GF-D8 (cell line): ENCODE measurements at regions not wholly inside any gene's neighbourhood (a gene's known extent, or its start where the extent isn't known, plus 50 kb on each side); places are given as distances from the start of the nearest gene placed in this dataset.

ENCODE experiments used
- DNase-seq: peaks from one replicate; lab custom pipeline; 2025; lab: John Stamatoyannopoulos, UW

DNA sequence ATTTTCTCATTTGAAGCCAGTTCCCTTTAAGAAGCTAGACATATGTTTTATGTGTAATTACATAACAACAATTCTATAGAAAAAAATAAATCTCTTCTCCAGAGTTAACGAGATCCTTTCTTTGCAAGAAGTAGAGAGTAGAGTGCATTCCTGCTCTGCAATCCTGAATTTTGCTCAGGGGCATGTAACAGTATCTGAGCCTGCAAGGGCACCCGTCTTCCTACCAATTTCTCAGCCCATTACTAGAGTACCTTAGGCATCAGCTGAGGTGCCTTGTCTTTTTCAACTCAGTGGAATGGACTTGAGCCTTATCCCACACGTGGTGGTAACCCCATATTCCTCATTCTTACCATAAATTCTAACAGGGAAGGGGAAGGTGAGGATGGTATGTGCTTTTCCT, 205.9 kb downstream of the IKZF2 start:
- DNase-seq: no peak

DNA sequence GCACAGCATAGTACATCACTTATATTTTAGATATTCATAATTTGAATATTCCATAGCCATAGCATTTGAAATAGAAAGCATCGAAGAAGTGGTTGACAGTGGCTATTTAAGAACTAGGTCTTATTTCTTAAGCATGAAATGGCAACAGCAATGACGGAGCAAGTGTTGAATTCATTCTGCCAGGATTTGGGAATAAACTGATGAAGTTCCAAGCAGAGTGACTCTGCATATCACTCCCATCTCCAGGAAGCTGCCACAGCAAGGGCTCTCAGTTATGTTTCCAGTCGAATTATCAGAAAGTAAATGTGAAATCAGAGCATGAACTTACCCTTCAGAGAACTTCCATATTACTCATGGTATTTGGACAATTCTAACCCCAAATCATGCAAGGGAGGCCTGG, 208.1 kb downstream of the IKZF2 start:
- no peak for DNase-seq

DNA sequence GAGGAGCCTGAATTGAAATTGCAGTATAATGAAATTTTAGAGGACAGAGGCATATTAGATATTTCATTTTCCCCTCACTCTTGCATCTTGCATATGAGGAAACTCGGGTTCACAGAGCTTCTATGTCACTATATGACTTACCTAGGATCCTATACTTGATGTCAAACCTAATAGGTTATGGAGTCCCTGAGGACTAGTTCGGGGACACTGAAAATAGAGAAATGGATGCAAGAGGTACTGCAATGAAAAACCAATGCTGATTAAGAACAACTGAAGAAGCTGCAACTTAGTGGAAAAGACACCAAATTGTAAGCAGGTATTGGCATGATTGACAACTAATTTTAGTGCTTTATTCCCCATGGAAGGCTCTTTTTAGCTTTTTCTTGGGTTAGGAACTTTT, 210.1 kb downstream of the IKZF2 start:
- no peak for DNase-seq

DNA sequence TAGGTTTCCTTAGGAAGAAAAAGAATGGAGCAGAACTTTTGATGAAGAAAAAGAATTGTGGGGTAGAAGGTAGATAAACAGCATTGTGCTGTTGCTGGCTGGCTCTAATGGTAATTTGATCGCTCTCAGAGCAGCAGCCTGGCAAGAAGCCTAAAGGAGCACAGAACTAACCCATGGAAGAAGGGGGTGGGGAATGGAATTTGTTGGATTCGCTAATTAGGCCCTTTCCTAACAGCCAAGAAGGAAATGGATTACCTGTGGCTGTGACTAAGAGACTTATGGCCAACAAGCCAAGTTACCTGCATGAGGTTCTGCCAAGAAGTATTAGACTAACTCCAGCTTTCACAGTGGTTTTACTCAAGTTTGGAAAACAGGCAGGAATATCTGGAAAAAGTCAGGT, 210.6 kb downstream of the IKZF2 start:
- DNase-seq: no peak

DNA sequence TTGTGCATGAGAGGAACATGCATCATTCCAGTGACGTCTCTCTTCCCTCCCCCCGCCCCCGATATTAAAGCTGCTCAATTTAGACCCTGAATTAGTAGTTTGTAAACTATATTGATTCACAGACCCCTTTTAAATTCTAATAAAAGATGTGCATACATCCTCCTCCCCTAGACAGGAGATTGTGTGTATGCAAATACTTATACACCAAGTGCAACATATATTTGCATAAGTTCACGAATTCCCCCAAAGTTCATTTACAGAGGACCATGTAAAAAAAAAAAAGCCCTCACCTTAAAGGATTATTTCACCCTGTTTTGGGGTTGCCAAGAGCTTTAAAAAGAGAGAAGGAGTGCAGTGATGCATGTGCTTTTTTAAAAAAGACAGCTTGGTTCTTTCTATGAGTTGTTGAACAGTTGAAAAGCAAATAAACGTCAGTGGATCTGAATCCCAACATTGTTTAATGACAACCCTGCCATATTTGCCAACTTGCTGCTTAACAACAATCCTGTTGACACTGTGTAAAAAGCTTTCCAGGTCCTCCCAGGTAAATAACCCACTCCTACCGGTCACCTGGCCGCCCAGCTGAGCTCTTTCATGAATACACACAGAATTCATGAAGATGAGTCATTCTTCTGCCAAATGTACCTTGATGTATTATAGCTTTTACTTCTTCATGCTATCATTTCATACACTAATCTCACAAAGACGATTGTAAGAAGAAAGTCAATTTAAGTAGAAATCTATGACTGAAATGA, 211.5 kb downstream of the IKZF2 start:
- no peak for DNase-seq

DNA sequence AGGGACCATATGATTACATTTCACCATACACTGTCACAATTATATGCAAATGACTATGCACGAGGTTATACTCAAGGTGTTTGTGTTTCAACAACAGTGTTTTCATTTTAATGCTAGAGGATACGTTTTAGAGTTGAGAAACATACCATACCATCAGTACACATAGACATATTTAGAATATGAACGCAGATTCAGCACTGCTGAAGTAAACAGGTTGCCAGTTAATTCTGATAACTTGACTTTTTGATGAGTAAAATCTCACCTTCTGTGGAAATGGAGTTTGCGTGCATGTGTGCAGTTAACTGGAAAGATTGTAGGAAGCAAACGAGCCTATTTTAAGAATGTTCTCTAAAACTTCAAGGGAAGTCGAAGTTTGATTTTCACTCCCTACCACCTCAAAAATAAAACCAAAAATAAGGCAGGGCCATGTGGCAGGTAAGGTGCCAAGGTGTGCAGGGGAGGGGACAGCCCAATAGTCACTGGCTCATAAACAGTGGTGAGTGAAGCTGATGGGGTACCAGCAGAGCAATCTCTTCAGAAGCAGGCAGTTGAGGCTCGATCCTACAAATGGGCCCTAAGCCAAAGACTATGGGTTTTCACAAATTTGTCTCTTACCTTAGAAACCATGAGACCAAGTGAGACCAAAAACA, 213.1 kb downstream of the IKZF2 start:
- no peak for DNase-seq

DNA sequence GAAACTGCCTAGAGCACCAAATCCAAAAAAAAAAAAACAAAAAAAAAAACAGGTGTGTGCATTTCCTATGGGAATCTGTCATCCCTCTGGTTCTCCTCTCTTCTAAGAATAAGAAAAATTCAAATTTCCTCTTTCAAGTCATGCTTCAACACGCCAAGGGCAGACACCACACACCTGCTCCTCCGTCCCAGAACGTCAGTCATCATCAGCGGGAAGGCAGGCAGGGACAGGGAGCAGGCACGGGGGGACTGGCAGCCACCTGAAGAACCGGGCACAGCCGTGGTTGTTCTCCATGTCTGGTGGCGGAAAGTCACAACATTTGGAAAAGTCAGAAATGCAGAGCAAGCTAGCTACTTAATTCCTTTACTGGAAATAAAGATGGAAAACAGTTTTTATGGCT, 214.8 kb downstream of the IKZF2 start:
- no peak for DNase-seq

DNA sequence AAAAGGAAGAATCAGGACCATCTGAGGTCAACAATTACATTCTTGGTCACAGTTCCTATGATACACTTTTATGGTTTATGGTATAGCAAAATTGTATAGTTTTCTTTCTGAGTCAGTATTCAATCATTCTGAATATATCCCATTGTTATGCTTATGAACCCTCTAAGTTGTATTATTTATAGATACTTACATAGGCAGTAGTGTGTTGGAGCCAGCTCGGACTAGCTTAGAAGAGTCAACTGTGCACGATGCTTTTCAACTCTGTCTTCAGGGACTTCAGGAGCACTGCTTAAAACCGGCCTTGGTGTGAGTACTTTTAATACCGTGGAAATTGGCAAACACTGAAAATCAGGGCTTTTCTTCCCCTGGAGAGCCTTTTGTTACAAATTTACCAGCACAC, 215.7 kb downstream of the IKZF2 start:
- DNase-seq: no peak

DNA sequence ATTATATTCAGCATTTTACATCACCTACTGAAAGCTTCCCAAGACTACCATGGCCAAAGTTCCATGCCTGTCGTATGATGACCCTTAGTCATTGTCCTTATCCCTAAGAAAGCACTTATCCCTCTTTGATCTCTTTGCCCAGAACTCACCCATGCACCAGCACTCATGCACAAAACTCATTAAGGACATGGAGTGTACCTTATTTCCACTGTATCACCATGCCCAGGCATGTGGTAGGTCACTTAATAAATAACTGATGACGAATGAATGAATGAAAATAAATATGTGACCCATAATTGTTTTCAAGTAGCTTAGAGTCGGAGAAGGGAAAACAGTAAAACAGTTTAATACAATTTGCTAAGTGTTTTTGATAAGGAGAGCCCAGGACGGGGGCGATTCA, 220.1 kb downstream of the IKZF2 start:
- no peak for DNase-seq

DNA sequence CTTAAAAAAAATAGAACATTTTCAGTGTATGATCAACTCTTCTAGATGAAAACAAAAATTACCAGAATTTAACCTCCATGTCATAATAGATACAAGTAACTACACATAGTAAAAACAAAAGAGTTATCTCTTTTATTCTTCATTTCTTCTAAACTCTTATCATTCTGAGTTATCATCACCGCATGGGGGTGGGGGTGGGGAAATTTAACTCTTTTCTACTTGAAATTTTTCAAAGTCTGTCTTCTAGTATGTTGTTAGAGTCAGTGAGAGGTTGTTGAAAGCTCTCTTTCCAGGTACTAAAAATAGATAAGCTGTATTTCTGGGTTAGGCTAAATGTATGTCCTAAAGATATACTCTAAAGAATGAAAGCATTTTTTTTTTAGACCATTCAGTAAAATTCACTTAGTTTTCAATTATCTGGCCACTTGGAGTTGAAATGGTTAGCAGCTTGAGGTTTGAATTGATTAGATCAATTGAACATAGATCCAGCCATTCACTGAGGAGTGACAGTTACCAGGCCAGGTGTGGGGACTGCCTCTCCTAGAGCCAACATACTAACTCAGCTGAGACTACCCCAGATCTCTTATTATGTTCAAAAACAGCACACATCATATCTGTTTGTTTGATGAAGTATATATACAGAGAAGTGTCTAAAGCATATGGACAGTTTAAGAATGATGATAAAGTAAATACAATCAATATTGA, 220.7 kb downstream of the IKZF2 start:
- no peak for DNase-seq

DNA sequence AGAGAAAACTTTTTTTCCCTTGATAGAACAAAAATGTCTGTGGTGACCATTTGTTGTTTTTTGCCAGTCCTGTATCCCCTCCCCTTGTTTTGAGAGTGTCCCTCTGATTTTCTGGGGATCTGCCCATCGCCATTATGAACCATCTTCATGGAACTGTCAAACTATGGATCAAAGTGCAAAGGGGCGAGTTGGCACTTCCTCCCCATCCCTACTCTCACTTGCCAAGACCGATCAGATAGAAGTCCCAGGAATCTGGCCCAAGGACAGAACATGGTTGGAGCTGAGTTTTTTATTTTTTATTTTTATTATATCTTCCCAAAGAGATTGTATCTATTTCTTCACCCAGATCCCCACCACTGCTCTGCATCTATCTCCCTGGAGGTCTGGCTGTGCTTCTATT, 221.4 kb downstream of the IKZF2 start:
- DNase-seq: no peak

DNA sequence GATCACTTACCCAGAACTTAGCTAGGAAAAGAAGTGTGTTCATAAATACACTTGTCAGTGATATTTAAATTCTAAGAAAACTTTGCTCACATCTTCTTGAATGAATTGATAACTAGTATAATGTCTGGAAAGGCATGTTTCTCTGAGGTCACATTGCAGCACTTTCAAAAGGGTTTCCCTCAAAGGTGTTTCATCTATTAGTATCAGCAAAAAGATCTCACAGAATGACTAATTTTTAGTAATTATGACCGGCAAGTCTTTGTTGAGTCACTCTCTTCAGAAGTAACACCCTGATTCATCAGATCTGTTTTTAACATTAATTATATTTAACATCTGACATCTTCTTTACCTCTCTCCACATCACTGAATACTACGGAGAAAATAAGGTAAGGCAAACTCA, 222.3 kb downstream of the IKZF2 start:
- DNase-seq: no peak

DNA sequence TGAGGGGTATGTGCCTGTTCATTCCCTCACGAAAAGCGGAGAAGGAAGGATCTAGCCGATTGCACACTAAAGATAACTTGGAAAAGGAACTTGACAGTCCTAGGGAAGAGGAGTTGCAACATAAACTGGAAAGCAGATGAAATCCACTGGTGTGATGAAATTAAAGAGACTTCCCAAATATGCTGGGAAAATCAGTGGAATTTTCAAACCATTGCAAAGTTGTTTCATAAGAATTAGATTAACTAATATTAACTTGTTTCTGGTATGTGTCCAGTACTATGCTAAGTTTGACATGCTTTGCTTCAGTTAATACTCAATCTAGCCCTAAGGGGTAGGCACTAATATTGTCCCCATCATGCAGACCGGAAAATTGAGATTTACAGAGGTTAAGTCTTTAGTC, 222.7 kb downstream of the IKZF2 start:
- DNase-seq: no peak

DNA sequence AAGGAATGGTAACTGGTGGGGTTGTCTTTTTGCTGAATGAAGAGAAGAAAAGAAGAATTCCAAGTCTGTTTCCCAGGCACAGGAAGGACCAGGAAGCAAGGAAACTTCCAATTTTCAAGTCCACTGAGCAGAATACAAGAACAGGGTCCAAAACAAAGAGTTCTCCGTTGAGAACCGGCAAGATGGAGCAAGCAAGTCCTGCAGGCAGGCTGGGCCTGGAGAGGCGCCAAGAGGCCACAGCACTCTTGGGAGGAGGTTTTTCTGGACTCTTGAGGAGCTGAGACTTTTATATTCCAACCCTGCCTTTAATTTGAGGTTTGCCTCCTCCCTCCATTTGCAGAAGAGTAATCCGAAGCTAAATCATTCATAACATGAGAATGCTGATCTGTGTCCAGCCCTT, 224.5 kb downstream of the IKZF2 start:
- no peak for DNase-seq

DNA sequence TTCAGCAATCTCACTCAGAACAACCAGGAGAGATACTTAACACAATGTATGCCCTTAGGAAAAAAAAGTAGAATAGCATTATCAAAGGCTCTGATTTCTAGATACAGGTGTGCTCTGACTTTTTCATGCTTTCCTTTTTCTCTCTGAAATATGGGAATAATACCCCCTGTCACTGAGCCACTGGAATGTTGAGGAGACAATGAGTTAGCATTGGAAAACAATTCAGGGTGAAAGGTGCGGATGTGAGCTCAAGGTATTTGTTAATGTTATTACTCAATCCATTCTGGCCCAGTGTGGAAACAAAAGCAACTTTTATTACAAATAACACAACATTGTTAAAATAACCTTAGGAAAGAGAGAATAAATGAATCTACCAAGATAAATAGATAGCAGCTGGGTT, 228.0 kb downstream of the IKZF2 start:
- DNase-seq: no peak

DNA sequence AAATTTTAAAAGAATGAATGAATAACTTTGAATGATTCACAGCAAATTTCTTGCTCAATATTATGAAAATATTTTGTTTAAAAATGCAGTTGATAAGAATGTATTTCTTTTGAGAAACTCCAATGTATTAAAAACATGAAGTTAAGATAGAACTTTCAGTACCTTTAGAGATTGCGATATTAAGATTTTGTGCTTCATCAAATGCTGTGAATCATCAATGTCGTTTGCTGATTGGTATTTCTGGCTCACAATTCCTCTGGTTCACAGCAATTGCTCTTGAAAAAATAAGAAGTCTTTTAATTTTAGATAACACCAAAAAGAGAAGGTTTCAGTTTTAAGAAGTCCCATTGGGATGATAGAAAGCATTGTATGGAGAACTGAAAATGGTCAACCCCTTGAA, 228.7 kb downstream of the IKZF2 start:
- no peak for DNase-seq

DNA sequence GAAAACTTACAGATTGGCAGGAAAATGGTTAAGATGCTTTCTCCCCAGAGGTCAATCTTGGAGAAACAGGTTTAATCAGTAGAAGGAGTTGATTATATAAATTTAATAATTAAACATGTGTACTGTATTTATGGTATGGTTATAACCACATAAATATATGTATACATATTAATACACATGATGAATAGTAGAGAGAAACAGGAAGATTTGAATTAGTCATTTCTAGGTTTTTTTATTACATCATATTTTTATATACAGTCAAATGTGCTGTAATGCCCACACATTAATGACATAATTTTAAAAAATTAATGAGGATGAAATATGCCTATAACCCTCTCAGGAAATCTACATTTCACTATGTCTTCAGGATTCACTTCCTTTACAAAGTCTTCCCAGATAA, 229.7 kb downstream of the IKZF2 start:
- DNase-seq: no peak

DNA sequence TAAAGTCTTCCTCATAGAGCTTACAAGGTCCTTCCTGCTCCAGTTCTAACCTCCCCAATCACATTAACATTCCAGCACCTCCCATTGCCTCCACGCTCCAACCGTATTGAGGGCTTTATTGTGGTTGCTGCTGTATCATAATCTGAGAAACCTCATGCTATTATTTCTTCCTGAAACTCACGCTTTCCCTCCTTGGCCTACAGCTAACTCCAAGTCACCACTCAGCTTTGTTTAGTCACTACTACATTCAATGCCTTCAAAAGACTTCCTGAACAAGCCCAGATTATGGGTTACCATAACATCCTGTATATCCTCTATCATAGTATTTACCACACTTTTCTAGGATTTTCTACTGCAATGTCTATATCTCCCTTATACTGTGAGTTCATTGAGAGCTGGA, 230.4 kb downstream of the IKZF2 start:
- DNase-seq: no peak

DNA sequence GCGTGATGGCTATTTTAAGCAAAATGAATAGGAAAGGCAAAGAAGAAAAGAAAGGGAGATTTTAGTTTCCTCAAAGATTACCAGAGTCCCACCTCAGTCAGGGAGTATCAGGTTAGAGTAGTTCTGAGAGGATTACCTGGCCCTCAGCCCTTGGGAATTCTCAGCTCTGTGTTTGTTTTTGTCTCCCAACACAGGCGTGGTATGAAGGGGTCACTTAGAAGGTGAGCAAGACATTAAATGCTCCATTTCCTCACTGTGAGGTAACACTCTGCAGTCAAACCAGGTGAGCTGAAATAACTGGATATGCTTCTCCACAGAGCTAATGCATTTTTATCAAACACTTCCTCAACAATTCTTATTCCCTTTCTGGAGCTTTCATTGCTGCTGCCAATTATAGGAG, 232.2 kb downstream of the IKZF2 start:
- no peak for DNase-seq

DNA sequence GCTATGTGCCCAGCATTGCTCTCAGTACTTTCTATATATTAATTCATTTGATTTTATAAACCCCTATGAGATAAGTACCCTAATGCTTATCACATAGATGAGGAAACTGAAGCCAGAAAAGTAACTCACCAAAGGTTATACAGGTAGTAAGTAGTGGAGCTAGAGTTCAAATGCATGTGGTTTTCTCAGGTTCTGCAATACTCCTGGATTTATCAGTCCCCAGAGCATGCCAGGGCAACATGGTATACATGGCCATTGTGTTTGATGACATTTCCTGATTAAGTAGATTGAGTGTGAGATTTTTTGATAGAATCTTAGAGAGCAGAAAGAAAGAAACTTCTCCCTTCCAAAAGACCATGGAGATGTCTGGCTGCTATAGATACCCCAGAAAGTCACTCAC, 233.1 kb downstream of the IKZF2 start:
- no peak for DNase-seq

DNA sequence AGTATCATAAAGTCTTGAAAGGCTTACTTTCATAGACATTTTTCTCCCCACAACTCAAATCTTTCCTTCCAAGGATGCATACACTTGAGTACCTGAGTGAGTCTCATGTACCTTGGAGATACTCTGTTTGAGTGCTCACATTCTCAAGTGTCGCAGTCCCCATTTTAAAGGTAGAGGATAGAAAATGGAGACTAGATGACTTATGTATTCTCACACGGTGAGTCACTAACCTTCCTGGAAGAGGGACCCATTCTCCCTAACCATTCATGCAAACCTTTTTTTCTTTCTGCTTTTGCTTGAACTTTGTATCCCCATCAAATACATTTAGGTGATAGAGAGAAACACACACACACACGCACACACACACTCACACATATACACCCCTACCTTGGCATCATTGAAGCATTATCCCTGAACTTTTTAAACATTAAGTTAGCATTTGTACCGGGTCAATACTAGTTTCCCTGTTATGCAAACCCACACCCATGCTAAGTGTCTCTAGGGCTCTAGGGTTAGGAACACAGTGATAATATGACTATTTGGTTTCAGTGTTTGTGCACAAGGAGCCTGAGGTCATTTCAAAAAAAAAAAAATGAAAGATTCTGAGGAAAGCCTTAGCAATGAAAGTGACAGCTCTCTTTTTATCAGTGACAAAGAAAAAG, 236.2 kb downstream of the IKZF2 start:
- DNase-seq: no peak

DNA sequence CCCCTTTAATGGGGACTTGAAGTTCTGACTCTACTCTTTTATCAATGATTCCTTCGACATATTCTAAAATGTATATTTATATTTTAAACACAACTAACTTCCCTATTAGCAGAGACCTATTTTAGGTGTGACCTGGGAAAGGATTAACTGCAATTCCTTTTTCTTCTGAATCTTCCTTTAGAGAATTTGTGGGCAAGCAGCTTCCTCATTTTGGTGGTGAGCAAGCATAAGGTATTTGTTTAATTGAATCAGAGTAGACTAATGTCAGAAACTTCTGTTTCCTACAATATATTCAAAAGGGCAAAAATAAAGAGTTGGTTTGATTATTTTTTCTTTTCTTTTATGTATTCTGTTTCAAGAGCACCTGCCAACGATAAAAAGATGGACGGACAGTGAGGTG, 237.0 kb downstream of the IKZF2 start:
- DNase-seq: peak; percentile 52
